ENCODE measurements at regions not wholly inside any gene's neighbourhood (a gene's known extent, or its start where the extent isn't known, plus 50 kb on each side); places are given as distances from the start of the nearest gene placed in this dataset.

DNA sequence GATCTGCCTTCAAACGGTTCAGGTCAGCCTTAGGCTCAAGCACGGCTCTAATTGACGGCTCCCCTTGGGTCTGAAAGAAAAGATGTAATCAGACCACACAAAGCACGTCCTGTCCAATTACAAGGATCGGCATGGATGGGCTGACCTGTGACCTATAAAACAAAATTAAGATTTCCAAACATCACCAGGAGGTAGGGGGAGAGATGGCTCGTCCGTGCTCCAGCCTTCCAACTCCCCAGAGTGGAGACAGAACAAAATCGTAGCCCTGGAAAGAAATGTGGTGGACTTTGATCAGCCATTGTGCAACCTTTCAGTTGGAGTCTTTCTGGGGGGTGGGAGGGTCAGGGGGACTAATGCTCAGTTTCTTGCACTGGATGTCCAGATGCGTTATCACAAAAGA lies 226.6 kb upstream of the DIO3 start:
- no peaks in the 10 kb centered on the region for H3F3A ChIP-seq (ENCODE audit: insufficient read depth)

DNA sequence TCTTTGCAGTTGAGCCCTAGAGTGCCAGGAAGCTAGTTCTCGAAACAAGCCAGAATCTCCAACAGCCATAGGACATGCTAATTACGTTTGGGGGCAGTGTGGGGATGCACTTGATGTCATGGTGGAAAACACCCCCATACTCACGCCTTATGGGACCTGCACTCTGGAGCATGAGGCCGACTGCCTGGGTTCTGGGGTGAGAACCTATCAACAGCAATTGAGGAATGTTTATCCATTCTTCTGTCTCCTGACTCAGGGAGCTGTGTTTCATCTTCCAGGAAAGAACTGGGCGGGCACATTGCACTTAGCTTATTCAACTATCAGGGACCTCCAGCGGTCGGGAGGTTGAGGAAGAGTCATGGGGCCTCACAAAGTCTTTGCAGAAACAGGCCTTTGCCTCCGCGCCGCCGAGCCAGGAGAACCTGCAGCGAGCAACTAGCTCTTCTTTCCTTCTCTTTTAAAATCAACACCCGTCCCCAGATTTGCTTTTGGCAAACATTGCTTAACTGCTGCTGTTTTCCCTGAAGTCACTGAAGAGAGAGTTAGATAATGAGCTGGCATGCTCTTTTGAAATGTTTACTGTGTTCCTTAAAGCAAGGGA lies 226.1 kb upstream of the DIO3 start:
- Histone ChIP-seq H3K4me3 (ENCODE audit: insufficient read depth, low read length, poor library complexity, severe bottlenecking) (no peak overlapping the region), H3K9ac (ENCODE audit: low read length) (no peak overlapping the region)

More for the DNA sequence above, 226.6 kb upstream of the DIO3 start:
- no peaks in the 10 kb centered on the region for H3K9me3 ChIP-seq (ENCODE audit: insufficient read depth, low read length)
- H3K9me2 ChIP-seq (replicated peaks; ENCODE audit: insufficient read depth, low read length) = no peaks in the 10 kb centered on the region
- H3K79me2 ChIP-seq (ENCODE audit: insufficient read depth, low read length) = no peaks in the 10 kb centered on the region
- H3K27me3 ChIP-seq (ENCODE audit: low read length) = no peaks in the 10 kb centered on the region
- H3K4me2 ChIP-seq (ENCODE audit: low read depth, low read length, poor library complexity, severe bottlenecking) = no peak overlapping the region
- no peak overlapping the region for H3K9ac ChIP-seq (ENCODE audit: low read length)
- no peak overlapping the region for H3K4me3 ChIP-seq (ENCODE audit: insufficient read depth, low read length, poor library complexity, severe bottlenecking)
- H3K27ac ChIP-seq (ENCODE audit: low read depth, low read length) = no peak overlapping the region
- no peak overlapping the region for H2AFZ ChIP-seq (ENCODE audit: low read depth, low read length, severe bottlenecking)
- no peaks in the 10 kb centered on the region for H4K20me1 ChIP-seq (ENCODE audit: low read depth, low read length)
- TF ChIP-seq, protein P1, sequence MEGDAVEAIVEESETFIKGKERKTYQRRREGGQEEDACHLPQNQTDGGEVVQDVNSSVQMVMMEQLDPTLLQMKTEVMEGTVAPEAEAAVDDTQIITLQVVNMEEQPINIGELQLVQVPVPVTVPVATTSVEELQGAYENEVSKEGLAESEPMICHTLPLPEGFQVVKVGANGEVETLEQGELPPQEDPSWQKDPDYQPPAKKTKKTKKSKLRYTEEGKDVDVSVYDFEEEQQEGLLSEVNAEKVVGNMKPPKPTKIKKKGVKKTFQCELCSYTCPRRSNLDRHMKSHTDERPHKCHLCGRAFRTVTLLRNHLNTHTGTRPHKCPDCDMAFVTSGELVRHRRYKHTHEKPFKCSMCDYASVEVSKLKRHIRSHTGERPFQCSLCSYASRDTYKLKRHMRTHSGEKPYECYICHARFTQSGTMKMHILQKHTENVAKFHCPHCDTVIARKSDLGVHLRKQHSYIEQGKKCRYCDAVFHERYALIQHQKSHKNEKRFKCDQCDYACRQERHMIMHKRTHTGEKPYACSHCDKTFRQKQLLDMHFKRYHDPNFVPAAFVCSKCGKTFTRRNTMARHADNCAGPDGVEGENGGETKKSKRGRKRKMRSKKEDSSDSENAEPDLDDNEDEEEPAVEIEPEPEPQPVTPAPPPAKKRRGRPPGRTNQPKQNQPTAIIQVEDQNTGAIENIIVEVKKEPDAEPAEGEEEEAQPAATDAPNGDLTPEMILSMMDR (IDR thresholded peaks at IDR 0.05; ENCODE audit: insufficient read depth, low read length, poor library complexity, severe bottlenecking) = no peak
- no peak for TF ChIP-seq EZH2phosphoT487 (conservative IDR thresholded peaks at IDR 0.05; ENCODE audit: low read length)
- no peaks in the 10 kb centered on the region for H3K36me3 ChIP-seq (ENCODE audit: low read length)

DNA sequence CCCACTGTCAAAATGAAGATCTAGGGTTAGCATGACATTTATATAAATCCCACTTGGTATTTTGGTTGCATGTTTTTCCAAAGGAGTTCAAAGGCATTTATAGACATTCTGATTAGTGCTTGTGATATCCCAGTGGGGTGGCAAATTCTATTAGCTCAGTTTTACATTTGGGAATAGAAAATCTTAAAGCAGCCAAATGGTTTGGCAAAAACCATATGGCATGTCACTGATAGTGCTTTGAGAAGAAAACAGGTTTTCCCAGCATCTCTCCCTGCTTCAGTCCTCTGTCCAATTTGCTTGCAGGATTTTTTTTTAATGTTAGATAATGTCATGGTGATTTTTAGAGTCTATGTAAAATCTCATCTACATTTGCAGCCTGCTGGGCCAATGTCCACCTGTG lies 225.1 kb upstream of the DIO3 start:
- H3K36me3 ChIP-seq (ENCODE audit: low read length) = no peaks in the 10 kb centered on the region
- H3K79me2 ChIP-seq (ENCODE audit: insufficient read depth, low read length) = no peaks in the 10 kb centered on the region
- H3K4me3 ChIP-seq (ENCODE audit: insufficient read depth, low read length, poor library complexity, severe bottlenecking) = no peak overlapping the region
- TF ChIP-seq EZH2phosphoT487 (conservative IDR thresholded peaks at IDR 0.05; ENCODE audit: low read length) = no peak
- TF ChIP-seq, protein P1 (IDR thresholded peaks at IDR 0.05; ENCODE audit: insufficient read depth, low read length, poor library complexity, severe bottlenecking) = no peak
- H3K9me2 ChIP-seq (replicated peaks; ENCODE audit: insufficient read depth, low read length) = no peaks in the 10 kb centered on the region
- H2AFZ ChIP-seq (ENCODE audit: low read depth, low read length, severe bottlenecking) = no peak overlapping the region
- no peaks in the 10 kb centered on the region for H3K27me3 ChIP-seq (ENCODE audit: low read length)
- no peak overlapping the region for H3K27ac ChIP-seq (ENCODE audit: low read depth, low read length)
- no peak overlapping the region for H3K9ac ChIP-seq (ENCODE audit: low read length)
- no peaks in the 10 kb centered on the region for H3K9me3 ChIP-seq (ENCODE audit: insufficient read depth, low read length)
- no peak overlapping the region for H3K4me2 ChIP-seq (ENCODE audit: low read depth, low read length, poor library complexity, severe bottlenecking)
- H4K20me1 ChIP-seq (ENCODE audit: low read depth, low read length) = no peaks in the 10 kb centered on the region
- H3F3A ChIP-seq (ENCODE audit: insufficient read depth) = no peaks in the 10 kb centered on the region

More for the DNA sequence above, 226.1 kb upstream of the DIO3 start:
- Histone ChIP-seq H3K27me3 (ENCODE audit: low read length) (no peaks in the 10 kb centered on the region), H3K4me2 (ENCODE audit: low read depth, low read length, poor library complexity, severe bottlenecking) (no peak overlapping the region), H3K36me3 (ENCODE audit: low read length) (no peaks in the 10 kb centered on the region), H2AFZ (ENCODE audit: low read depth, low read length, severe bottlenecking) (no peak overlapping the region), H3K9me2 (replicated peaks; ENCODE audit: insufficient read depth, low read length) (no peaks in the 10 kb centered on the region), H3K9me3 (ENCODE audit: insufficient read depth, low read length) (no peaks in the 10 kb centered on the region), H3K79me2 (ENCODE audit: insufficient read depth, low read length) (no peaks in the 10 kb centered on the region), H4K20me1 (ENCODE audit: low read depth, low read length) (no peaks in the 10 kb centered on the region), H3F3A (ENCODE audit: insufficient read depth) (no peaks in the 10 kb centered on the region), H3K27ac (ENCODE audit: low read depth, low read length) (no peak overlapping the region)
- no peak for TF ChIP-seq EZH2phosphoT487 (conservative IDR thresholded peaks at IDR 0.05; ENCODE audit: low read length)
- TF ChIP-seq, protein P1 (IDR thresholded peaks at IDR 0.05; ENCODE audit: insufficient read depth, low read length, poor library complexity, severe bottlenecking) = no peak
